SK-N-SH (cell line): ENCODE measurements at regions not wholly inside any gene's neighbourhood (a gene's known extent, or its start where the extent isn't known, plus 50 kb on each side); places are given as distances from the start of the nearest gene placed in this dataset.

Experiments used
- CTCF ChIA-PET: fragments of 300-600, 350-600 bp; formaldehyde crosslinking; extraction: SDS; loops from one replicate; lab custom pipeline; 2021; lab: Yijun Ruan, JAX
- POLR2A ChIA-PET: fragments of 350-600 bp; sonication (Branson Sonifier 250); formaldehyde crosslinking; extraction: SDS; loops from one replicate; lab custom pipeline; 2020; ENCODE audit warnings: antibody characterized with exemption, inconsistent platforms; lab: Yijun Ruan, JAX
- DNase-seq: peaks from one replicate; pipeline ENCODE4 v3.0.0; 2012
- H2AFZ ChIP-seq: fragments of 200-600 bp; sonication (generic); 2 replicates; pipeline ENCODE4 v1.8.1; 2016; ENCODE audit warnings: antibody characterized with exemption, mild to moderate bottlenecking, low read depth
- H3F3A ChIP-seq: fragments of 200-600 bp; sonication (generic); replicated peaks from 2 replicates; pipeline ENCODE3; 2016; ENCODE audit warnings: antibody characterized with exemption, mild to moderate bottlenecking; ENCODE audit not compliant: insufficient read depth
- H3K27ac ChIP-seq, 2 experiments: fragments of 200-500 bp in 1 of 2; fragments of 200-600 bp in 1 of 2; sonication (Bioruptor generic) in 1 of 2; sonication (generic), shearing (Covaris generic) in 1 of 2; 2 replicates each; pipeline versions ENCODE4 v1.5.1 to v1.6.1; 2014 to 2016; ENCODE audit warnings: low read depth in 2 of 2, inconsistent platforms in 1 of 2, low read length in 1 of 2, mild to moderate bottlenecking in 1 of 2, mixed read lengths in 1 of 2
- H3K27me3 ChIP-seq: fragments of 200-600 bp; sonication (generic), shearing (Covaris generic); 2 replicates; pipeline ENCODE4 v1.6.1; 2016; ENCODE audit warnings: mixed run types; ENCODE audit not compliant: insufficient read depth
- H3K36me3 ChIP-seq, 2 experiments: fragments of 200-500 bp in 1 of 2; fragments of 200-600 bp in 1 of 2; sonication (Bioruptor generic) in 1 of 2; sonication (generic) in 1 of 2; replicated peaks in 1 of 2; 2 replicates each; pipeline versions ENCODE3 to v1.5.1; 2014 to 2016; ENCODE audit warnings: low read length in 1 of 2, mild to moderate bottlenecking in 1 of 2; ENCODE audit not compliant: insufficient read depth in 2 of 2, control insufficient read depth in 1 of 2
- H3K4me1 ChIP-seq, 2 experiments: fragments of 200-500 bp in 1 of 2; fragments of 200-600 bp in 1 of 2; sonication (Bioruptor generic) in 1 of 2; sonication (generic), shearing (Covaris generic) in 1 of 2; 2 replicates each; pipeline versions ENCODE4 v1.5.1 to v1.6.1; 2014 to 2016; ENCODE audit warnings: low read depth in 1 of 2, low read length in 1 of 2, mixed run types in 1 of 2; ENCODE audit not compliant: insufficient read depth in 2 of 2, control insufficient read depth in 1 of 2
- H3K4me2 ChIP-seq: fragments of 200-600 bp; sonication (generic), shearing (Covaris generic); 2 replicates; pipeline ENCODE4 v1.6.1; 2017; ENCODE audit warnings: mixed run types
- H3K4me3 ChIP-seq, 2 experiments: fragments of 200-500 bp in 1 of 2; fragments of 200-600 bp in 1 of 2; sonication (Bioruptor generic) in 1 of 2; sonication (generic), shearing (Covaris generic) in 1 of 2; 2 replicates each; pipeline versions ENCODE4 v1.5.1 to v1.8.1; 2014 to 2016; ENCODE audit warnings: low read depth in 2 of 2, inconsistent platforms in 1 of 2, low read length in 1 of 2, mild to moderate bottlenecking in 1 of 2, mixed read lengths in 1 of 2, moderate library complexity in 1 of 2
- H3K79me2 ChIP-seq: fragments of 200-600 bp; sonication (generic); 2 replicates; pipeline ENCODE4 v1.8.1; 2017; ENCODE audit warnings: mild to moderate bottlenecking; ENCODE audit not compliant: insufficient read depth
- H3K9ac ChIP-seq: fragments of 200-600 bp; sonication (generic); 2 replicates; pipeline ENCODE4 v1.6.1; 2017; ENCODE audit warnings: mixed run types
- H3K9me2 ChIP-seq: fragments of 200-600 bp; sonication (generic); 2 replicates; pipeline ENCODE4 v1.6.1; 2017; ENCODE audit warnings: mixed run types
- H3K9me3 ChIP-seq: fragments of 200-600 bp; sonication (generic); 2 replicates; pipeline ENCODE4 v1.6.1; 2017; ENCODE audit warnings: mixed run types, mild to moderate bottlenecking, moderate library complexity
- H4K20me1 ChIP-seq: fragments of 200-600 bp; sonication (generic); 2 replicates; pipeline ENCODE4 v1.6.1; 2017; ENCODE audit warnings: mild to moderate bottlenecking, mixed run types; ENCODE audit not compliant: insufficient read depth
- CHD2 ChIP-seq: fragments of 150-350 bp; IDR thresholded peaks from 2 replicates; pipeline ENCODE4 v1.6.1; 2018; ENCODE audit warnings: low read length; ENCODE audit not compliant: partially characterized antibody
- EP300 ChIP-seq, 2 experiments: IDR thresholded peaks; 2 replicates each; pipeline versions ENCODE4 v1.4.0 to v1.6.1; 2012; ENCODE audit warnings: borderline replicate concordance in 1 of 2, low read depth in 1 of 2, low read length in 1 of 2
- GABPA ChIP-seq: IDR thresholded peaks from 2 replicates; pipeline ENCODE4 v1.4.0; 2012; ENCODE audit warnings: low read depth, mild to moderate bottlenecking
- MAX ChIP-seq: IDR thresholded peaks from 2 replicates; pipeline ENCODE4 v1.4.0; 2012; ENCODE audit warnings: low read depth
- MEF2A ChIP-seq: IDR thresholded peaks from 2 replicates; pipeline ENCODE4 v1.4.0; 2012; ENCODE audit warnings: low read depth, borderline replicate concordance
- MXI1 ChIP-seq: IDR thresholded peaks from 2 replicates; pipeline ENCODE4 v1.6.1; 2012; ENCODE audit warnings: mild to moderate bottlenecking, low read depth, low read length, improper control_type of control experiment
- NRF1 ChIP-seq: IDR thresholded peaks from 2 replicates; pipeline ENCODE4 v1.6.1; 2012; ENCODE audit warnings: low read depth, mild to moderate bottlenecking, low read length
- PBX3 ChIP-seq: IDR thresholded peaks from 2 replicates; pipeline ENCODE4; 2012
- POLR2AphosphoS5 ChIP-seq: IDR thresholded peaks from 2 replicates; pipeline ENCODE4 v1.6.1; 2012; ENCODE audit warnings: low read depth, low read length
- RAD21 ChIP-seq: IDR thresholded peaks from 2 replicates; pipeline ENCODE4 v1.6.1; 2012; ENCODE audit warnings: mild to moderate bottlenecking, low read length
- RCOR1 ChIP-seq: fragments of 150-350 bp; IDR thresholded peaks from 2 replicates; pipeline ENCODE4 v1.6.1; 2017; ENCODE audit warnings: antibody characterized with exemption, low read length
- REST ChIP-seq: IDR thresholded peaks from 2 replicates; pipeline ENCODE4 v1.6.1; 2012; ENCODE audit warnings: mild to moderate bottlenecking, low read depth, low read length, moderate library complexity
- RFX5 ChIP-seq: IDR thresholded peaks from 2 replicates; pipeline ENCODE4 v1.6.1; 2012; ENCODE audit warnings: mild to moderate bottlenecking, improper control_type of control experiment, low read length
- SIN3A ChIP-seq: IDR thresholded peaks from 2 replicates; pipeline ENCODE4 v1.6.1; 2012; ENCODE audit warnings: low read depth, mild to moderate bottlenecking, low read length, moderate library complexity, borderline replicate concordance
- SMC3 ChIP-seq: IDR thresholded peaks from 2 replicates; pipeline ENCODE4 v1.6.1; 2012; ENCODE audit warnings: low read depth, low read length, improper control_type of control experiment
- TAF1 ChIP-seq: IDR thresholded peaks from 2 replicates; pipeline ENCODE4 v1.6.1; 2012; ENCODE audit warnings: low read depth, mild to moderate bottlenecking, low read length, moderate library complexity, borderline replicate concordance
- TEAD4 ChIP-seq: IDR thresholded peaks from 2 replicates; pipeline ENCODE4 v1.4.0; 2012; ENCODE audit warnings: mild to moderate bottlenecking, borderline replicate concordance; ENCODE audit not compliant: insufficient read depth
- USF1 ChIP-seq: IDR thresholded peaks from 2 replicates; pipeline ENCODE4 v1.4.0; 2012; ENCODE audit warnings: low read depth, borderline replicate concordance
- USF2 ChIP-seq: fragments of 150-350 bp; IDR thresholded peaks from 2 replicates; pipeline ENCODE4 v1.6.1; 2017; ENCODE audit warnings: antibody characterized with exemption, low read length, low read depth, borderline replicate concordance
- YY1 ChIP-seq: IDR thresholded peaks from 2 replicates; pipeline ENCODE4 v1.4.0; 2012; ENCODE audit warnings: low read depth, mild to moderate bottlenecking
- ZBTB33 ChIP-seq: IDR thresholded peaks from 2 replicates; pipeline ENCODE4 v1.4.0; 2012; ENCODE audit warnings: low read depth, borderline replicate concordance
- WGBS: methylation state at CpG from one replicate; pipeline ENCODE4 v1.1.6; 2017; ENCODE audit warnings: low lambda C conversion rate; 5-methylcytosine and 5-hydroxymethylcytosine counted together

- 42% methylated on average over 7 of the region's 12 CpGs for WGBS
- Histone ChIP-seq H3K9me2 (no peaks in the 10 kb centered on the region), H3K4me3 (no peak overlapping the region), H3K4me1 (no peaks in the 10 kb centered on the region), H3K9ac (no peak overlapping the region), H2AFZ (no peak overlapping the region), H3K79me2 (no peaks in the 10 kb centered on the region), H4K20me1 (no peaks in the 10 kb centered on the region), H3K27ac (no peak overlapping the region), H3K27me3 (peaks cover 20% of the 10 kb centered on the region; the same call in 1 of the 2 replicates), H3K9me3 (no peaks in the 10 kb centered on the region), H3F3A (no peaks in the 10 kb centered on the region), H3K4me2 (no peak overlapping the region)
- DNase-seq, result no peak
- ChIA-PET POLR2A (no interaction called here), CTCF (interaction anchor here (1.0 kb wide), 1 partner anchor 124 kb away, joined by 3 read pairs; no protein-coding TSS in a partner anchor)
- TF ChIP-seq POLR2AphosphoS5 (no peak), TEAD4 (no peak), REST (no peak), CHD2 (no peak), EP300 (IDR thresholded peaks at IDR 0.05; ENCODE audit: borderline replicate concordance in 1 of 2, low read depth in 1 of 2, low read length in 1 of 2) (no peak), NRF1 (no peak), PBX3 (no peak), GABPA (no peak), YY1 (no peak), MAX (no peak), MXI1 (no peak), SMC3 (no peak), RAD21 (no peak)
- TF ChIP-seq, all 33 proteins: peak for 0
- no peaks in the 10 kb centered on the region for H3K36me3 ChIP-seq
Observed at GRCh38 chr4:25564836-25565235, 90.8 kb upstream of the SLC34A2 start.

GRCh38 chr4:25567253-25567652, 88.4 kb upstream of the SLC34A2 start:
- ChIA-PET CTCF (no interaction called here), POLR2A (no interaction called here)
- DNase-seq, result no peak
- no peak overlapping the region for H2AFZ ChIP-seq
- no peaks in the 10 kb centered on the region for H3K79me2 ChIP-seq
- H3K9ac ChIP-seq, result no peak overlapping the region
- H3K27ac ChIP-seq, result no peak overlapping the region
- H3K9me3 ChIP-seq, result no peaks in the 10 kb centered on the region
- peaks cover 20% of the 10 kb centered on the region; the same call in 1 of the 2 replicates for H3K27me3 ChIP-seq
- H4K20me1 ChIP-seq, result no peaks in the 10 kb centered on the region
- no peaks in the 10 kb centered on the region for H3K9me2 ChIP-seq
- no peaks in the 10 kb centered on the region for H3K4me1 ChIP-seq
- H3F3A ChIP-seq, result no peaks in the 10 kb centered on the region
- no peak overlapping the region for H3K4me3 ChIP-seq
- H3K36me3 ChIP-seq, result no peaks in the 10 kb centered on the region
- no peak overlapping the region for H3K4me2 ChIP-seq
- 15% methylated on average over 2 of the region's 2 CpGs for WGBS
- TF ChIP-seq TAF1, result no peak
- no peak for TF ChIP-seq MAX
- TF ChIP-seq RFX5, result no peak
- no peak for TF ChIP-seq RCOR1
- TF ChIP-seq SIN3A, result no peak
- TF ChIP-seq USF1, result no peak
- no peak for TF ChIP-seq USF2
- TF ChIP-seq MEF2A, result no peak
- TF ChIP-seq ZBTB33, result no peak
